Stomach smooth muscle (tissue), 2 donors: ENCODE measurements at regions not wholly inside any gene's neighbourhood (a gene's known extent, or its start where the extent isn't known, plus 50 kb on each side); places are given as distances from the start of the nearest gene placed in this dataset.
"Not testable (repeated sequence)": the region's sequence is repeated elsewhere in the genome, so short reads cannot be mapped to it uniquely, and the experiment has no call there.

Experiments
- H3K27ac ChIP-seq: one replicate; pipeline ENCODE4 v1.7.0; 2013; ENCODE audit warnings: mild to moderate bottlenecking, low read length, inconsistent platforms
- H3K27me3 ChIP-seq, 2 donors: one replicate each; pipeline ENCODE4 v1.7.0; 2013; ENCODE audit warnings: low read length in 2 of 2; ENCODE audit not compliant: insufficient read depth in 2 of 2, control insufficient read depth in 1 of 2
- H3K36me3 ChIP-seq, 2 donors: one replicate each; pipeline ENCODE4 v1.7.0; 2013; ENCODE audit warnings: low read length in 2 of 2; ENCODE audit not compliant: control insufficient read depth in 2 of 2, insufficient read depth in 2 of 2
- H3K4me1 ChIP-seq: one replicate; pipeline ENCODE4 v1.7.0; 2013; ENCODE audit warnings: low read length; ENCODE audit not compliant: control insufficient read depth, insufficient read depth
- H3K4me3 ChIP-seq, 2 donors: one replicate each; pipeline ENCODE4 v1.7.0; 2013; ENCODE audit warnings: low read length in 2 of 2
- H3K9ac ChIP-seq, 2 donors: one replicate each; pipeline ENCODE4 v1.7.0; 2013; ENCODE audit warnings: low read length in 2 of 2, mild to moderate bottlenecking in 1 of 2
- H3K9me3 ChIP-seq, 2 donors: one replicate each; pipeline ENCODE4 v1.7.0; 2013; ENCODE audit warnings: low read length in 2 of 2; ENCODE audit not compliant: control insufficient read depth in 2 of 2
- donor health status: healthy.
- donor health status: Pancreatic carcinoma.

GRCh38 chr18:35803551-35803950, 168.9 kb upstream of the RMP24 start:
- H3K27ac ChIP-seq: no peak overlapping the region
- H3K36me3 ChIP-seq: no peaks in the 10 kb centered on the region

GRCh38 chr18:35804377-35804776, 168.1 kb upstream of the RMP24 start:
- no peaks in the 10 kb centered on the region for H3K36me3 ChIP-seq
- no peaks in the 10 kb centered on the region for H3K4me1 ChIP-seq
- H3K9ac ChIP-seq: no peak overlapping the region
- no peak overlapping the region for H3K27ac ChIP-seq
- peaks cover 0 to 4% of the 10 kb centered on the region in 2 donors for H3K27me3 ChIP-seq
- H3K9me3 ChIP-seq: no peaks in the 10 kb centered on the region
- H3K4me3 ChIP-seq: no peak overlapping the region

More at GRCh38 chr18:35803551-35803950, 168.9 kb upstream of the RMP24 start:
- H3K27me3 ChIP-seq: peaks cover 0 to 2% of the 10 kb centered on the region in 2 donors
- no peaks in the 10 kb centered on the region for H3K9me3 ChIP-seq
- H3K4me1 ChIP-seq: no peaks in the 10 kb centered on the region
- H3K9ac ChIP-seq: no peak overlapping the region
- no peak overlapping the region for H3K4me3 ChIP-seq

DNA sequence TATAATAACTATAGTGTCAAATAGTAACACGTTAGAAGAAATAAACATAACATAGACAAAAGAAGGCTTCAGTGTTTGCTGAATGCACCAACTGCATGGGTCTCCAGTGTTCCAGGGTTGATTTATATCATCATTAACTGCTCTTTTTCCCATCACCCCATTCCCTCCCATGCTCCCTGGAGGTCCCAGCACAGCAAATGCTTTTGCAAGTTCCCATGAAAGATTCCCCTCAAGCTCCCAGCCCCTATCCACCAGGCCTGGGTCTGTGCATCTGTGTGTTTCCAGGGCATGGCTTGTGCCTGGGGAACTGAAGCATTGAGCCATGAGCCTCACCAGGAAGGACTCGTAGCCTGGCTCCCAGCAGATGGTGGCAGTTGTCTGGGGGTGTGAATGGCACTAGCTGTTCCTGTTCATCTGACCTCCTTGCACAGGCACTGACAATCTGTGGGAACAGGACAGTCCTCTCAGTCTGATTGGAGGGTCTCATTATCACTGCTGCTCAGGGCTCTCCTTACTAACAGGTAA, 164.6 kb upstream of the RMP24 start:
- Histone ChIP-seq H3K27ac (no peak overlapping the region), H3K4me3 (no peak overlapping the region), H3K9me3 (no peaks in the 10 kb centered on the region), H3K4me1 (no peaks in the 10 kb centered on the region), H3K36me3 (no peaks in the 10 kb centered on the region), H3K27me3 (peaks cover 0 to 4% of the 10 kb centered on the region in 2 donors), H3K9ac (no peak overlapping the region)

- H3K4me1 ChIP-seq: no peaks in the 10 kb centered on the region
- H3K9me3 ChIP-seq: no peaks in the 10 kb centered on the region
- H3K36me3 ChIP-seq: no peaks in the 10 kb centered on the region
Observed at GRCh38 chr18:35808796-35809195, 163.7 kb upstream of the RMP24 start.

GRCh38 chr18:35810520-35810919, 162.0 kb upstream of the RMP24 start:
- no peak overlapping the region for H3K9ac ChIP-seq
- no peak overlapping the region for H3K4me3 ChIP-seq
- H3K4me1 ChIP-seq: no peaks in the 10 kb centered on the region
- no peaks in the 10 kb centered on the region for H3K9me3 ChIP-seq
- H3K27me3 ChIP-seq: peaks cover 0 to 4% of the 10 kb centered on the region in 2 donors
- H3K27ac ChIP-seq: no peak overlapping the region
- no peaks in the 10 kb centered on the region for H3K36me3 ChIP-seq

More at GRCh38 chr18:35808796-35809195, 163.7 kb upstream of the RMP24 start:
- no peak overlapping the region for H3K27ac ChIP-seq
- H3K4me3 ChIP-seq: no peak overlapping the region
- no peak overlapping the region for H3K9ac ChIP-seq
- H3K27me3 ChIP-seq: peaks cover 0 to 4% of the 10 kb centered on the region in 2 donors

GRCh38 chr18:35811896-35812295, 160.6 kb upstream of the RMP24 start:
- Histone ChIP-seq H3K4me3 (no peak overlapping the region), H3K27me3 (peaks cover 0 to 2% of the 10 kb centered on the region in 2 donors), H3K27ac (no peak overlapping the region), H3K4me1 (no peaks in the 10 kb centered on the region), H3K9ac (no peak overlapping the region), H3K36me3 (no peaks in the 10 kb centered on the region), H3K9me3 (no peaks in the 10 kb centered on the region)

DNA sequence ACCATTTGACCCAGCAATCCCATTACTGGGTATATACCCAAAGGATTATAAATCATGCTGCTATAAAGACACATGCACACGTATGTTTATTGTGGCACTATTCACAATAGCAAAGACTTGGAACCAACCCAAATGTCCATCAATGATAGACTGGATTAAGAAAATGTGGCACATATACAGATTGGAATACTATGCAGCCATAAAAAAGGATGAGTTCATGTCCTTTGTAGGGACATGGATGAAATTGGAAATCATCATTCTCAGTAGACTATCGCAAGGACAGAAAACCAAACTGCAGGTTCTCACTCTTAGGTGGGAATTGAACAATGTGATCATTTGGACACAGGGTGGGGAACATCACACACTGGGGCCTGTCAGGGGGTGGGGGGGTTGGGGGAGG, 157.5 kb upstream of the RMP24 start:
- H3K4me1 ChIP-seq, H3K9ac ChIP-seq, H3K36me3 ChIP-seq, H3K27ac ChIP-seq, H3K4me3 ChIP-seq, H3K9me3 ChIP-seq, H3K27me3 ChIP-seq: not testable (repeated sequence)

- Histone ChIP-seq H3K9me3 (no peaks in the 10 kb centered on the region), H3K27ac (no peak overlapping the region), H3K4me3 (no peak overlapping the region)
Observed at GRCh38 chr18:35816003-35816402, 156.5 kb upstream of the RMP24 start.

GRCh38 chr18:35817604-35818352, 154.7 kb upstream of the RMP24 start:
- Histone ChIP-seq H3K4me3 (no peak overlapping the region), H3K9ac (no peak overlapping the region), H3K9me3 (no peaks in the 10 kb centered on the region), H3K4me1 (no peaks in the 10 kb centered on the region), H3K27ac (no peak overlapping the region), H3K27me3 (no peaks in the 10 kb centered on the region), H3K36me3 (no peaks in the 10 kb centered on the region)

More at GRCh38 chr18:35816003-35816402, 156.5 kb upstream of the RMP24 start:
- H3K27me3 ChIP-seq: no peaks in the 10 kb centered on the region
- H3K36me3 ChIP-seq: no peaks in the 10 kb centered on the region
- H3K9ac ChIP-seq: no peak overlapping the region
- H3K4me1 ChIP-seq: no peaks in the 10 kb centered on the region

GRCh38 chr18:35818353-35818667, 154.2 kb upstream of the RMP24 start:
- H3K9ac ChIP-seq: no peak overlapping the region
- no peaks in the 10 kb centered on the region for H3K36me3 ChIP-seq
- H3K27ac ChIP-seq: no peak overlapping the region
- H3K27me3 ChIP-seq: no peaks in the 10 kb centered on the region
- no peaks in the 10 kb centered on the region for H3K9me3 ChIP-seq
- H3K4me3 ChIP-seq: no peak overlapping the region
- no peaks in the 10 kb centered on the region for H3K4me1 ChIP-seq

DNA sequence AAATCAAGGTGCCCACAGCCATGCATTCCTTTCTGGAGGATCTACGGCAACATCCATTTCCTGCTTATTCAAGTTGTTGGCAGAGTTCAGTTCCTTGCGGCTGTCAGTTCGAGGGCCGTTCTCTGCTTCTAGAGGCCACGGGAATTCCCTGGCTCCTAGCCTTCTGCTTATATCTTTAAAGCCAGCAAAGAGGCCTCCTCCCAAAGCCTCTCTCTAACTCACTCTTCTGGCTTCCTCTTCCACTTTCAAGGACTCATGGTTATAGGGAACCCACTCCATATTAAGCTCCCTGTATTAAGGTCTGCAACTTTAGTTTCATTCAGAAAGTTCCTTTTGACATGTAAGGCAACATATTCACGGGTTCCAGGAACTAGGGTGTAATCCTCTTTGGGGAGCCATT, 150.1 kb upstream of the RMP24 start:
- Histone ChIP-seq H3K36me3 (no peaks in the 10 kb centered on the region), H3K9me3 (no peaks in the 10 kb centered on the region), H3K9ac (no peak overlapping the region), H3K4me3 (no peak overlapping the region), H3K4me1 (no peaks in the 10 kb centered on the region), H3K27ac (no peak overlapping the region), H3K27me3 (no peaks in the 10 kb centered on the region)
